IMR-90 (cell line): ENCODE measurements at regions not wholly inside any gene's neighbourhood (a gene's known extent, or its start where the extent isn't known, plus 50 kb on each side); places are given as distances from the start of the nearest gene placed in this dataset.

Source experiments
- ATAC-seq: fragments of 200-7000 bp; cut with Tn5 transposase; 2 replicates; pipeline ENCODE4 v1.9.1; 2020; ENCODE audit warnings: low read depth, mild to moderate bottlenecking, moderate library complexity
- BruUV-seq: library from RNA; stranded (reverse); fragments of 400-500 nt; replicated peaks from 2 replicates; lab custom pipeline; 2021; lab: Mats Ljungman, UMichigan
- CTCF ChIA-PET: fragments of 300-600 bp; formaldehyde crosslinking; extraction: SDS; loops from one replicate; lab custom pipeline; 2021; ENCODE audit warnings: antibody characterized with exemption; lab: Yijun Ruan, JAX
- POLR2A ChIA-PET: fragments of 300-600 bp; sonication (Branson Sonifier 250); formaldehyde crosslinking; loops from one replicate; lab custom pipeline; 2022; ENCODE audit warnings: antibody characterized with exemption; ENCODE audit not compliant: unreplicated experiment; lab: Charles Lee
- DNase-seq: peaks from one replicate; pipeline ENCODE4 v3.0.0; 2013
- H2AFZ ChIP-seq: replicated peaks from 2 replicates; pipeline ENCODE3; 2013; ENCODE audit warnings: low read length, mild to moderate bottlenecking; ENCODE audit not compliant: poor library complexity
- H2AK5ac ChIP-seq: 2 replicates; pipeline ENCODE4 v1.6.1; 2013; ENCODE audit warnings: low read depth, low read length, inconsistent platforms
- H2AK9ac ChIP-seq: replicated peaks from 2 replicates; pipeline ENCODE3; 2013; ENCODE audit warnings: mild to moderate bottlenecking, low read depth, low read length, moderate library complexity; ENCODE audit not compliant: poor library complexity
- H2BK120ac ChIP-seq: 2 replicates; pipeline ENCODE4 v1.6.1; 2013; ENCODE audit warnings: low read depth, low read length, inconsistent platforms
- H2BK15ac ChIP-seq: 3 replicates; pipeline ENCODE4 v1.6.1; 2013; ENCODE audit warnings: low read depth, low read length, inconsistent platforms
- H2BK20ac ChIP-seq: 2 replicates; pipeline ENCODE4 v1.6.1; 2013; ENCODE audit warnings: low read depth, mild to moderate bottlenecking, inconsistent platforms, low read length, moderate library complexity
- H2BK5ac ChIP-seq: 2 replicates; pipeline ENCODE4 v1.6.1; 2013; ENCODE audit warnings: mild to moderate bottlenecking, low read depth, low read length, inconsistent platforms; ENCODE audit not compliant: poor library complexity, severe bottlenecking
- H3K14ac ChIP-seq: replicated peaks from 2 replicates; pipeline ENCODE4 v1.6.1; 2013; ENCODE audit warnings: low read depth, low read length, inconsistent platforms
- H3K18ac ChIP-seq: 2 replicates; pipeline ENCODE4 v1.6.1; 2013; ENCODE audit warnings: low read depth, low read length, control low read depth
- H3K23ac ChIP-seq: 2 replicates; pipeline ENCODE4 v1.6.1; 2013; ENCODE audit warnings: low read depth, low read length, inconsistent platforms
- H3K27ac ChIP-seq: 2 replicates; pipeline ENCODE4 v1.5.1; 2013; ENCODE audit warnings: mild to moderate bottlenecking, control low read depth, low read length; ENCODE audit not compliant: insufficient read depth
- H3K27me3 ChIP-seq: 2 replicates; pipeline ENCODE4 v1.6.1; 2013; ENCODE audit warnings: low read length; ENCODE audit not compliant: control insufficient read depth, insufficient read depth
- H3K36me3 ChIP-seq: 2 replicates; pipeline ENCODE4 v1.6.1; 2013; ENCODE audit warnings: low read length, mixed read lengths; ENCODE audit not compliant: control insufficient read depth, insufficient read depth
- H3K4ac ChIP-seq: 2 replicates; pipeline ENCODE4 v1.6.1; 2013; ENCODE audit warnings: low read depth, low read length, inconsistent platforms
- H3K4me1 ChIP-seq: 2 replicates; pipeline ENCODE4 v1.6.1; 2013; ENCODE audit warnings: low read length, mixed read lengths; ENCODE audit not compliant: control insufficient read depth, insufficient read depth
- H3K4me2 ChIP-seq: 2 replicates; pipeline ENCODE4 v1.6.1; 2013; ENCODE audit warnings: low read depth, mild to moderate bottlenecking, control low read depth, low read length, moderate library complexity
- H3K4me3 ChIP-seq: 2 replicates; pipeline ENCODE4 v1.5.1; 2013; ENCODE audit warnings: low read depth, mild to moderate bottlenecking, control low read depth, low read length, moderate library complexity; ENCODE audit not compliant: insufficient read depth
- H3K56ac ChIP-seq: 2 replicates; pipeline ENCODE4 v1.6.1; 2013; ENCODE audit warnings: low read length, inconsistent platforms; ENCODE audit not compliant: insufficient read depth; ENCODE audit errors: extremely low read depth
- H3K79me1 ChIP-seq, 2 experiments: 2 replicates each; pipeline ENCODE4 v1.6.1; 2013; ENCODE audit warnings: low read length in 2 of 2, inconsistent platforms in 1 of 2, low read depth in 1 of 2
- H3K9ac ChIP-seq: 2 replicates; pipeline ENCODE4 v1.6.1; 2013; ENCODE audit warnings: low read depth, low read length, control low read depth
- H3K9me1 ChIP-seq: 2 replicates; pipeline ENCODE4 v1.6.1; 2013; ENCODE audit warnings: low read length, inconsistent platforms; ENCODE audit not compliant: insufficient read depth
- H3K9me3 ChIP-seq: 2 replicates; pipeline ENCODE4 v1.6.1; 2013; ENCODE audit warnings: low read length; ENCODE audit not compliant: control insufficient read depth, insufficient read depth
- H4K20me1 ChIP-seq: 2 replicates; pipeline ENCODE4 v1.6.1; 2013; ENCODE audit warnings: low read length, inconsistent platforms; ENCODE audit not compliant: insufficient read depth
- H4K5ac ChIP-seq: 2 replicates; pipeline ENCODE4 v1.6.1; 2013; ENCODE audit warnings: mild to moderate bottlenecking, low read depth, low read length, control low read depth
- H4K8ac ChIP-seq, 2 experiments: 2 replicates each; pipeline ENCODE4 v1.6.1; 2013; ENCODE audit warnings: low read depth in 2 of 2, low read length in 2 of 2, control low read depth in 1 of 2, inconsistent platforms in 1 of 2
- H4K91ac ChIP-seq: 2 replicates; pipeline ENCODE4 v1.6.1; 2013; ENCODE audit warnings: low read depth, low read length, inconsistent platforms; ENCODE audit not compliant: insufficient read depth
- CHD1 ChIP-seq: IDR thresholded peaks from 2 replicates; pipeline ENCODE4 v1.6.1; 2012; ENCODE audit warnings: low read depth, low read length, improper control_type of control experiment
- MAZ ChIP-seq: IDR thresholded peaks from 2 replicates; pipeline ENCODE4 v1.6.1; 2012; ENCODE audit warnings: low read depth, mild to moderate bottlenecking, low read length, improper control_type of control experiment, moderate library complexity, borderline replicate concordance
- MXI1 ChIP-seq: IDR thresholded peaks from 2 replicates; pipeline ENCODE4 v1.6.1; 2012; ENCODE audit warnings: low read depth, mild to moderate bottlenecking, low read length, moderate library complexity, borderline replicate concordance
- NFE2L2 ChIP-seq: fragments of 150-350 bp; IDR thresholded peaks from 2 replicates; pipeline ENCODE4 v1.6.1; 2016; ENCODE audit warnings: low read depth, mild to moderate bottlenecking, low read length
- RFX5 ChIP-seq: IDR thresholded peaks from 2 replicates; pipeline ENCODE4 v1.8.0; 2012; ENCODE audit warnings: low read depth, mild to moderate bottlenecking, low read length, moderate library complexity
- SMC3 ChIP-seq: fragments of 150-350 bp; IDR thresholded peaks from 2 replicates; pipeline ENCODE4 v1.6.1; 2016; ENCODE audit warnings: low read depth, mild to moderate bottlenecking, antibody characterized with exemption, low read length, moderate library complexity
- WGBS, 2 experiments: methylation state at CpG; one replicate each; pipeline versions ENCODE4 v1.1.5 to v1.1.7; 2013; ENCODE audit warnings: missing lambda C conversion rate in 2 of 2; ENCODE audit not compliant: insufficient read length in 1 of 2; ENCODE audit errors: extremely low coverage in 2 of 2; 5-methylcytosine and 5-hydroxymethylcytosine counted together
- dilution Hi-C: fragments of 300-500 bp; cut with HindIII; formaldehyde crosslinking; loops from one replicate; pipeline ENCODE4 v1.14.3; 2018; ENCODE audit warnings: low sequenced_read_pairs; ENCODE audit not compliant: unreplicated experiment
- in situ Hi-C: fragments of 300-500 bp; cut with MboI; formaldehyde crosslinking; loops from 3 replicates; pipeline ENCODE4 v1.14.3; 2019; ENCODE audit warnings: low sequenced_read_pairs, inconsistent platforms, mixed read lengths
- intact Hi-C: fragments of 100-400 bp; cut with micrococcal nuclease; formaldehyde crosslinking; loops from 2 replicates; pipeline ENCODE4 v1.10.0; 2022

DNA sequence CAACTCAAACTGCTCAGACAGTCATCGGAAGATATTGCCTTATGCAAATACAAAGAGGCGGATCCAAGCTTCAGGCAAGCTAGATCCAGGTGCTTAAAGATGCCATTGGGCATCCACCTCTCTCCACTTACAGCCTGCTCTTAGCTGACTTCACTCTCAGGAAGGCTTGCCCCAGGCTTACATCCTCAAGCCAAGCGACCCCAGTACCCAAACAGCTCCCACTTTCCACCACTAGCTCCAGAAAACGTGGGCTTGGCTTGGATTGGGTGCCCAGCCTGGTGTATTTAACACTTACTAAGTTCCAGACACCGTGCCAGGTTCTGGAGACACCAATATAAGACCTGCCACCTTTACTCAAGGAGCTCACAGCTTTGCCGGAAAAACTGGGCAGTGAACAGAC lies 142.1 kb upstream of the VSTM2B start:
- Histone ChIP-seq H3K14ac (no peak overlapping the region), H3K27ac (no peak overlapping the region), H3K4me2 (no peak overlapping the region), H3K79me1 (no peaks in the 10 kb centered on the region), H2AK5ac (no peak overlapping the region), H3K56ac (no peak overlapping the region), H2BK120ac (no peak overlapping the region), H4K91ac (no peak overlapping the region), H4K20me1 (no peaks in the 10 kb centered on the region), H4K8ac (no peak overlapping the region), H3K18ac (no peak overlapping the region), H3K4ac (no peak overlapping the region), H3K23ac (no peak overlapping the region), H3K27me3 (no peaks in the 10 kb centered on the region), H3K9ac (no peak overlapping the region), H2AFZ (no peak overlapping the region), H3K9me3 (peaks cover 11% of the 10 kb centered on the region), H2AK9ac (no peak overlapping the region), H3K9me1 (no peaks in the 10 kb centered on the region), H3K36me3 (no peaks in the 10 kb centered on the region), H2BK20ac (no peak overlapping the region), H4K5ac (no peak overlapping the region), H2BK5ac (no peak overlapping the region), H2BK15ac (no peak overlapping the region), H3K4me1 (no peaks in the 10 kb centered on the region), H3K4me3 (no peak overlapping the region)
- dilution Hi-C loops (no loop called here), in situ Hi-C loops (no loop called here), intact Hi-C loops (no loop called here)
- no TSS peak for BruUV-seq
- ATAC-seq (no peak), DNase-seq (no peak)
- no peak for TF ChIP-seq SMC3
- no peak for TF ChIP-seq CHD1
- TF ChIP-seq MXI1: no peak
- TF ChIP-seq NFE2L2: no peak
- TF ChIP-seq RFX5: no peak
- TF ChIP-seq MAZ: no peak
- whole genome bisulfite sequencing, 2 experiments: 33% methylated on average over 3 of the region's 6 CpGs; no CpG with 5 or more reads in 1 of the 2 experiments
- CTCF ChIA-PET: no interaction called here
- POLR2A ChIA-PET: no interaction called here
